DND-41 (cell line): ENCODE measurements at regions not wholly inside any gene's neighbourhood (a gene's known extent, or its start where the extent isn't known, plus 50 kb on each side); places are given as distances from the start of the nearest gene placed in this dataset.
A peak's percentile ranks its signal among the peaks of the same experiment; 100 is the strongest.

ENCODE experiments used
- ATAC-seq: fragments of 200-7000 bp; cut with Tn5 transposase; 3 replicates; pipeline ENCODE4 v1.9.1; 2021; ENCODE audit warnings: low read depth; ENCODE audit not compliant: insufficient read depth
- DNase-seq: peaks from one replicate; pipeline ENCODE4 v3.0.0-alpha.2; 2020
- H2AFZ ChIP-seq: 2 replicates; pipeline ENCODE4 v1.6.0; 2012; ENCODE audit warnings: low read depth, low read length
- H3K27ac ChIP-seq: 2 replicates; pipeline ENCODE4 v1.5.1; 2012; ENCODE audit warnings: low read length, inconsistent platforms
- H3K27me3 ChIP-seq: fragments of 200-600 bp; sonication (generic); 2 replicates; pipeline ENCODE4 v1.6.0; 2012; ENCODE audit warnings: low read length, mild to moderate bottlenecking, inconsistent platforms; ENCODE audit not compliant: insufficient read depth, poor library complexity
- H3K36me3 ChIP-seq: 2 replicates; pipeline ENCODE4 v1.5.1; 2012; ENCODE audit warnings: low read length, inconsistent platforms; ENCODE audit not compliant: insufficient read depth
- H3K4me1 ChIP-seq: 2 replicates; pipeline ENCODE4 v1.5.1; 2012; ENCODE audit warnings: mild to moderate bottlenecking, low read length; ENCODE audit not compliant: insufficient read depth
- H3K4me2 ChIP-seq: 2 replicates; pipeline ENCODE4 v1.6.0; 2012; ENCODE audit warnings: mild to moderate bottlenecking, moderate library complexity, low read length, inconsistent platforms; ENCODE audit not compliant: insufficient read depth
- H3K4me3 ChIP-seq, 2 experiments: fragments of 200-600 bp in 1 of 2; shearing (Covaris generic) in 1 of 2; 2 replicates each; pipeline ENCODE4 v1.5.1; 2012 to 2016; ENCODE audit warnings: inconsistent platforms in 2 of 2, low read length in 2 of 2, mild to moderate bottlenecking in 2 of 2, low read depth in 1 of 2, moderate library complexity in 1 of 2
- H3K79me2 ChIP-seq: 2 replicates; pipeline ENCODE4 v1.6.0; 2012; ENCODE audit warnings: low read length, inconsistent platforms; ENCODE audit not compliant: insufficient read depth
- H3K9ac ChIP-seq: 2 replicates; pipeline ENCODE4 v1.6.0; 2012; ENCODE audit warnings: low read depth, mild to moderate bottlenecking, inconsistent platforms, low read length, moderate library complexity
- H3K9me3 ChIP-seq: 2 replicates; pipeline ENCODE4 v1.5.1; 2012; ENCODE audit warnings: low read length, moderate library complexity, mild to moderate bottlenecking, inconsistent platforms; ENCODE audit not compliant: insufficient read depth, severe bottlenecking
- H4K20me1 ChIP-seq: 2 replicates; pipeline ENCODE4 v1.6.0; 2012; ENCODE audit warnings: low read length; ENCODE audit not compliant: insufficient read depth
- CTCF ChIP-seq: IDR thresholded peaks from 2 replicates; pipeline ENCODE4 v1.5.1; 2012; ENCODE audit warnings: borderline replicate concordance, low read length, moderate library complexity, mild to moderate bottlenecking; ENCODE audit not compliant: poor library complexity, severe bottlenecking; ENCODE audit errors: extremely low read depth
- EZH2 ChIP-seq: IDR thresholded peaks from 3 replicates; pipeline ENCODE4 v1.6.1; 2012; ENCODE audit warnings: borderline replicate concordance, low read depth, mild to moderate bottlenecking, moderate library complexity, low read length, inconsistent platforms; ENCODE audit not compliant: severe bottlenecking

- H3K4me2 ChIP-seq = no peak overlapping the region
- H3K4me1 ChIP-seq = peaks cover 30% of the 10 kb centered on the region
- H4K20me1 ChIP-seq = no peaks in the 10 kb centered on the region
- no peaks in the 10 kb centered on the region for H3K79me2 ChIP-seq
- H3K36me3 ChIP-seq = no peaks in the 10 kb centered on the region
- ATAC-seq (0 out of 3 replicates have a peak, but pooled peaks have one; percentile 14), DNase-seq (no peak)
- H3K9me3 ChIP-seq = no peaks in the 10 kb centered on the region
- no peak overlapping the region for H3K4me3 ChIP-seq
- H2AFZ ChIP-seq = 0 out of 2 replicates have a peak overlapping the region, but pooled peaks have one; percentile 17
- H3K9ac ChIP-seq = no peak overlapping the region
- TF ChIP-seq CTCF (no peak), EZH2 (no peak)
- H3K27ac ChIP-seq = peak overlapping the region; percentile 57
- H3K27me3 ChIP-seq = no peaks in the 10 kb centered on the region
These were observed 102.8 kb upstream of the GBE1 start for GRCh38 chr3:81864272-81864671.

- Histone ChIP-seq H3K79me2 (no peaks in the 10 kb centered on the region), H3K9me3 (no peaks in the 10 kb centered on the region), H2AFZ (no peak overlapping the region), H3K4me3 (no peak overlapping the region), H3K27ac (peak overlapping the region; percentile 2), H3K36me3 (no peaks in the 10 kb centered on the region), H3K27me3 (no peaks in the 10 kb centered on the region), H4K20me1 (no peaks in the 10 kb centered on the region), H3K4me1 (peaks cover 30% of the 10 kb centered on the region), H3K4me2 (no peak overlapping the region), H3K9ac (no peak overlapping the region)
- TF ChIP-seq EZH2 (no peak), CTCF (no peak)
- ATAC-seq = peak; percentile 85
- DNase-seq = no peak
These were observed 102.3 kb upstream of the GBE1 start for GRCh38 chr3:81863756-81864155.

- no peak overlapping the region for H3K9ac ChIP-seq
These were observed 100.1 kb upstream of the GBE1 start for GRCh38 chr3:81861593-81861992.

More at GRCh38 chr3:81861593-81861992, 100.1 kb upstream of the GBE1 start:
- no peak overlapping the region for H3K27ac ChIP-seq
- TF ChIP-seq EZH2 (no peak), CTCF (no peak)
- DNase-seq (no peak), ATAC-seq (no peak)
- H3K4me1 ChIP-seq = peaks cover 30% of the 10 kb centered on the region
- H3K27me3 ChIP-seq = no peaks in the 10 kb centered on the region
- H4K20me1 ChIP-seq = no peaks in the 10 kb centered on the region
- no peak overlapping the region for H3K4me2 ChIP-seq
- H3K4me3 ChIP-seq = no peak overlapping the region
- H2AFZ ChIP-seq = no peak overlapping the region
- no peaks in the 10 kb centered on the region for H3K9me3 ChIP-seq
- no peaks in the 10 kb centered on the region for H3K79me2 ChIP-seq
- no peaks in the 10 kb centered on the region for H3K36me3 ChIP-seq
